OCI-LY1 (cell line): ENCODE measurements at regions not wholly inside any gene's neighbourhood (a gene's known extent, or its start where the extent isn't known, plus 50 kb on each side); places are given as distances from the start of the nearest gene placed in this dataset.

ENCODE experiments used
- H2AFZ ChIP-seq: fragments of 200-600 bp; sonication (generic), shearing (Covaris generic); 2 replicates; pipeline ENCODE4 v1.6.0; 2014; ENCODE audit warnings: antibody characterized with exemption, mild to moderate bottlenecking, low read length
- H3F3A ChIP-seq: fragments of 200-600 bp; sonication (generic), shearing (Covaris generic); 2 replicates; pipeline ENCODE4 v1.6.0; 2014; ENCODE audit warnings: mild to moderate bottlenecking, antibody characterized with exemption, low read length, moderate library complexity; ENCODE audit not compliant: insufficient read depth
- H3K27ac ChIP-seq: fragments of 200-600 bp; sonication (generic); 2 replicates; pipeline ENCODE4 v1.5.1; 2014; ENCODE audit warnings: low read length, mixed run types, mild to moderate bottlenecking, low read depth; ENCODE audit not compliant: poor library complexity, severe bottlenecking
- H3K27me3 ChIP-seq: fragments of 200-600 bp; sonication (generic); 2 replicates; pipeline ENCODE4 v1.6.0; 2014; ENCODE audit warnings: antibody characterized with exemption, mild to moderate bottlenecking, low read length, moderate library complexity; ENCODE audit not compliant: insufficient read depth
- H3K36me3 ChIP-seq: fragments of 200-600 bp; sonication (generic); 2 replicates; pipeline ENCODE4 v1.6.1; 2014; ENCODE audit warnings: mild to moderate bottlenecking, antibody characterized with exemption, low read length, moderate library complexity, mixed read lengths; ENCODE audit not compliant: insufficient read depth
- H3K4me1 ChIP-seq: fragments of 200-600 bp; sonication (generic); 2 replicates; pipeline ENCODE4 v1.5.1; 2014; ENCODE audit warnings: mild to moderate bottlenecking, low read length, moderate library complexity; ENCODE audit not compliant: insufficient read depth, severe bottlenecking
- H3K4me2 ChIP-seq: fragments of 200-600 bp; sonication (generic), shearing (Covaris generic); 2 replicates; pipeline ENCODE4 v1.6.1; 2014; ENCODE audit warnings: low read length
- H3K4me3 ChIP-seq: fragments of 200-600 bp; sonication (generic); 2 replicates; pipeline ENCODE4 v1.5.1; 2014; ENCODE audit warnings: low read length, low read depth, mild to moderate bottlenecking, mixed read lengths; ENCODE audit not compliant: poor library complexity, severe bottlenecking
- H3K79me2 ChIP-seq: fragments of 200-600 bp; shearing (Covaris generic); 2 replicates; pipeline ENCODE4 v1.6.1; 2016; ENCODE audit warnings: mixed run types, low read length, mixed read lengths; ENCODE audit not compliant: insufficient read depth
- H3K9ac ChIP-seq: fragments of 200-600 bp; sonication (generic), shearing (Covaris generic); 2 replicates; pipeline ENCODE4 v1.6.1; 2014; ENCODE audit warnings: mild to moderate bottlenecking, low read length, mixed read lengths
- H3K9me2 ChIP-seq: fragments of 200-600 bp; sonication (generic), shearing (Covaris generic); 2 replicates; pipeline ENCODE4 v1.6.1; 2014; ENCODE audit warnings: low read depth, mild to moderate bottlenecking, low read length, mixed read lengths
- H3K9me3 ChIP-seq: fragments of 200-600 bp; shearing (Covaris generic); 2 replicates; pipeline ENCODE4 v1.6.1; 2014; ENCODE audit warnings: low read length, mixed read lengths
- H4K20me1 ChIP-seq: fragments of 200-600 bp; sonication (generic), shearing (Covaris generic); 2 replicates; pipeline ENCODE4 v1.6.0; 2016; ENCODE audit warnings: mild to moderate bottlenecking, low read length; ENCODE audit not compliant: insufficient read depth
- CTCF ChIP-seq: fragments of 200-600 bp; sonication (generic), shearing (Covaris generic); IDR thresholded peaks from 2 replicates; pipeline ENCODE4 v1.5.1; 2017; ENCODE audit warnings: mild to moderate bottlenecking, antibody characterized with exemption, low read length, moderate library complexity, mixed read lengths
- EZH2 ChIP-seq: fragments of 200-600 bp; sonication (generic), shearing (Covaris generic); IDR thresholded peaks from 2 replicates; pipeline ENCODE4 v1.8.0; 2017; ENCODE audit warnings: borderline replicate concordance, mixed run types, mild to moderate bottlenecking, antibody characterized with exemption, low read length, moderate library complexity, mixed read lengths

GRCh38 chr7:153099235-153099634 is 339.7 kb downstream of the ACTR3B start:
- no peak overlapping the region for H3K4me3 ChIP-seq
- H3K9me2 ChIP-seq: no peaks in the 10 kb centered on the region
- peaks cover 3% of the 10 kb centered on the region; the same call in 1 of the 2 replicates for H3K27me3 ChIP-seq
- H3K9ac ChIP-seq: no peak overlapping the region
- H2AFZ ChIP-seq: no peak overlapping the region
- no peak overlapping the region for H3K4me2 ChIP-seq
- no peaks in the 10 kb centered on the region for H3K36me3 ChIP-seq
- no peaks in the 10 kb centered on the region for H3K79me2 ChIP-seq
- no peak for TF ChIP-seq EZH2
- TF ChIP-seq CTCF: no peak
- H4K20me1 ChIP-seq: no peaks in the 10 kb centered on the region
- no peak overlapping the region for H3K27ac ChIP-seq
- no peaks in the 10 kb centered on the region for H3F3A ChIP-seq
- H3K9me3 ChIP-seq: no peaks in the 10 kb centered on the region
- H3K4me1 ChIP-seq: no peaks in the 10 kb centered on the region

GRCh38 chr7:153100691-153101237 is 341.2 kb downstream of the ACTR3B start:
- Histone ChIP-seq H4K20me1 (no peaks in the 10 kb centered on the region), H3K9me3 (no peaks in the 10 kb centered on the region), H3K27ac (no peak overlapping the region), H3K9me2 (no peaks in the 10 kb centered on the region), H3K4me3 (no peak overlapping the region), H3K36me3 (no peaks in the 10 kb centered on the region), H3K4me2 (no peak overlapping the region), H2AFZ (no peak overlapping the region), H3K9ac (no peak overlapping the region), H3K79me2 (no peaks in the 10 kb centered on the region), H3F3A (no peaks in the 10 kb centered on the region), H3K27me3 (no peaks in the 10 kb centered on the region), H3K4me1 (no peaks in the 10 kb centered on the region)
- TF ChIP-seq EZH2: no peak
- TF ChIP-seq CTCF: no peak

GRCh38 chr7:153103202-153103601 is 343.6 kb downstream of the ACTR3B start:
- Histone ChIP-seq H3K4me3 (no peak overlapping the region), H3K27me3 (no peaks in the 10 kb centered on the region), H3K27ac (no peak overlapping the region), H3K4me2 (no peak overlapping the region), H4K20me1 (no peaks in the 10 kb centered on the region), H3K36me3 (no peaks in the 10 kb centered on the region), H2AFZ (no peak overlapping the region), H3F3A (no peaks in the 10 kb centered on the region), H3K9ac (no peak overlapping the region), H3K79me2 (no peaks in the 10 kb centered on the region), H3K4me1 (no peaks in the 10 kb centered on the region), H3K9me2 (no peaks in the 10 kb centered on the region), H3K9me3 (no peaks in the 10 kb centered on the region)
- no peak for TF ChIP-seq CTCF
- TF ChIP-seq EZH2: no peak
